Erythroblast (primary cell): ENCODE measurements at regions not wholly inside any gene's neighbourhood (a gene's known extent, or its start where the extent isn't known, plus 50 kb on each side); places are given as distances from the start of the nearest gene placed in this dataset.

Experiments used
- GATA1 ChIP-seq: IDR thresholded peaks from 2 replicates; pipeline ENCODE4 v1.6.1; 2011; ENCODE audit warnings: low read depth, mild to moderate bottlenecking, control low read depth, low read length, moderate library complexity
- POLR2A ChIP-seq: IDR thresholded peaks from 2 replicates; pipeline ENCODE4 v1.6.1; 2011; ENCODE audit warnings: mild to moderate bottlenecking, low read length

DNA sequence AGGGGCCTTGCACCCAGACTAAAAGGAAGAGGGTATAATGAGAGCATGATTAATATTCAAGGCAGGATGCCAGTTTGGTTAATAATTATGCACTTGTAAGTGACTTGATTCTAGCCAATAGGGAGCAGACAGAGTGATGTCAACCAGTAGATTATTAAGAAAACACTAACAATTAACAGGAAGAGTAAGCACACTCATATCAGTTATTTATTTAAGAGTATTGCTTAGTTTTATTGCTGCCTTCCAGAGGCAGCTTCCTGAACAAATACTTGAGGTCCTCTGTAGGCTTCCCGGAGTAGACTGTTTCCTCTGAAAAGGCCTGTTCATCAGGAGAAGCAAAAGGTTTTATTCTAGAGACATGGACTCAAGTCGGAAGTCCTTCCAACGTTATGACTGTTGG, 129.1 kb upstream of the AFF2 start:
- TF ChIP-seq POLR2A (no peak), GATA1 (no peak)
